ENCODE measurements at regions not wholly inside any gene's neighbourhood (a gene's known extent, or its start where the extent isn't known, plus 50 kb on each side); places are given as distances from the start of the nearest gene placed in this dataset.

DNA sequence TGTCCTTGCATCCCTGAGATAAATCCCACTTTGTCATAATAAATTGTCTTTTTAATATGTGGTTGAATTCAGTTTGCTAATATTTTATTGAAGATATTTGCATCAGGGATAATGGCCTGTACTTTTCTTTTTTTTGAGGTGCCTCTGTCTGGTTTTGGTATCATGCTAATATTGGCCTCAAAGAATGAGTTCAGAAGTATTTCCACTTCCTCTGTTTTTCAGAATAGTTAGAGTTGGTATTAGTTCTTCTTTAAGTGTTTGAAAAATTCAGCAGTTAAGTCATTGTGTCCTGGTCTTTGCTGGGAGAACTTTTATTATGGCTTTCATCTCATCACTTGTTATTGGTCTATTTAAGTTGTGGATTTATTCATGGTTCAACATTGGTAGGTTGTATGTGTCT is 464.1 kb upstream of the CRIM1 start:
- ATAC-seq = no peak
- Mint-ChIP-seq H3K27me3 (ENCODE audit: low read depth) (peaks cover 4% of the 10 kb centered on the region), H3K4me3 (no peak overlapping the region), H3K4me1 (ENCODE audit: low read depth) (peaks cover 10% of the 10 kb centered on the region), H3K36me3 (ENCODE audit: low read depth) (no peaks in the 10 kb centered on the region), H3K9me3 (ENCODE audit: insufficient read depth) (no peaks in the 10 kb centered on the region), H3K27ac (no peak overlapping the region)
- ChIA-PET POLR2A (no interaction called here), CTCF (interaction anchor here (1.0 kb wide), 1 partner anchor 15 kb away, joined by 3 read pairs; no protein-coding TSS in a partner anchor)
- DNase-seq = no peak

- no peak for DNase-seq
- H3K4me3 Mint-ChIP-seq = no peak overlapping the region
- ChIA-PET CTCF (no interaction called here), POLR2A (no interaction called here)
- peaks cover 7% of the 10 kb centered on the region for H3K4me1 Mint-ChIP-seq (ENCODE audit: low read depth)
- H3K27me3 Mint-ChIP-seq (ENCODE audit: low read depth) = peaks cover 6% of the 10 kb centered on the region
- no peaks in the 10 kb centered on the region for H3K9me3 Mint-ChIP-seq (ENCODE audit: insufficient read depth)
- H3K36me3 Mint-ChIP-seq (ENCODE audit: low read depth) = no peaks in the 10 kb centered on the region
- ATAC-seq = no peak
- H3K27ac Mint-ChIP-seq = no peak overlapping the region
Observed at GRCh38 chr2:35887146-35887545, 468.4 kb upstream of the CRIM1 start.

DNA sequence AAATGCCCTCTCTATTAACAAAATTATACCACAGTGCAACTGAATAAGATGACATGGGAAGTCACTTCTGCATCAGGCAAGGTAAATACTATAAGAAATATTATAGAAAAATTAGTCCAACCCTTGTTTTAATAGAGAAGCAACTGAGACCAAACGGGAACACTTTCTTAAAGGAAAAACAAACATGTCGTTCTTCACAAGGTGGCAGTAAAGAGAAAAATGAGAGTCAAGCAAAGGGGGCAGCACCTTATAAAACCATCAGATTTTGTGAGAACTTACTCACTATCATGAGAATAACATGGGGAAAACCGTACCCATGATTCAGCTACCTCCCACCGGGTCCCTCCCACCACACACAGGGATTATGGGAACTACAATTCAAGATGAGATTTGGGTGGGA is 481.7 kb upstream of the CRIM1 start:
- no peak overlapping the region for H3K27ac Mint-ChIP-seq
- ChIA-PET CTCF (no interaction called here), POLR2A (no interaction called here)
- H3K36me3 Mint-ChIP-seq (ENCODE audit: low read depth) = no peaks in the 10 kb centered on the region
- no peak overlapping the region for H3K4me3 Mint-ChIP-seq
- DNase-seq (no peak), ATAC-seq (no peak)
- H3K4me1 Mint-ChIP-seq (ENCODE audit: low read depth) = no peaks in the 10 kb centered on the region
- H3K27me3 Mint-ChIP-seq (ENCODE audit: low read depth) = peaks cover 3% of the 10 kb centered on the region
- no peaks in the 10 kb centered on the region for H3K9me3 Mint-ChIP-seq (ENCODE audit: insufficient read depth)

DNA sequence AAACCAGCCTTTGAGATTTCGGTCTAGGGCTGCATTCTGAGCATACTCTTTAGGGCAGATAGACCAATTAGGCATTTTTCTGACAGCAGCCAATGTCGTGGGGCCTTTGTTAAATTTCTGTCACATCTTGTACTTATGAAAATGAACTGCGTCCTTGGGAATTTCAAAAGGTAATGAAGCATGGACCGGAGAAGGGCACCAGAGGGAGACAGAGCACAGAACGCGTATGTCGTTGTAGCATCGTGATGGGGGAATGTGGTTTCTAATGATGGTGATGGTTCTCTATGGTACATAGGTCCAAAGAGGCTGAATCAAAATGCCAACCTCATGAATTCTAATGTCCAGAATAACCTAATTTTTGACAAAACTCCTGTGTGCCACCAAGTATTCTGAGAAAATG is 483.9 kb upstream of the CRIM1 start:
- no peaks in the 10 kb centered on the region for H3K36me3 Mint-ChIP-seq (ENCODE audit: low read depth)
- ATAC-seq (no peak), DNase-seq (no peak)
- no peak overlapping the region for H3K4me3 Mint-ChIP-seq
- H3K4me1 Mint-ChIP-seq (ENCODE audit: low read depth) = no peaks in the 10 kb centered on the region
- H3K27me3 Mint-ChIP-seq (ENCODE audit: low read depth) = peaks cover 7% of the 10 kb centered on the region
- no peak overlapping the region for H3K27ac Mint-ChIP-seq
- H3K9me3 Mint-ChIP-seq (ENCODE audit: insufficient read depth) = no peaks in the 10 kb centered on the region
- ChIA-PET CTCF (no interaction called here), POLR2A (no interaction called here)

GRCh38 chr2:35870713-35871112 is 484.9 kb upstream of the CRIM1 start:
- Mint-ChIP-seq H3K36me3 (ENCODE audit: low read depth) (no peaks in the 10 kb centered on the region), H3K27ac (no peak overlapping the region), H3K27me3 (ENCODE audit: low read depth) (peaks cover 7% of the 10 kb centered on the region), H3K9me3 (ENCODE audit: insufficient read depth) (no peaks in the 10 kb centered on the region), H3K4me3 (no peak overlapping the region), H3K4me1 (ENCODE audit: low read depth) (no peaks in the 10 kb centered on the region)
- DNase-seq (no peak), ATAC-seq (no peak)
- CTCF ChIA-PET = no interaction called here
- POLR2A ChIA-PET = no interaction called here

GRCh38 chr2:35864141-35864540 is 491.4 kb upstream of the CRIM1 start:
- Mint-ChIP-seq H3K4me3 (no peak overlapping the region), H3K27ac (no peak overlapping the region), H3K27me3 (ENCODE audit: low read depth) (peaks cover 5% of the 10 kb centered on the region), H3K9me3 (ENCODE audit: insufficient read depth) (no peaks in the 10 kb centered on the region), H3K4me1 (ENCODE audit: low read depth) (no peaks in the 10 kb centered on the region), H3K36me3 (ENCODE audit: low read depth) (no peaks in the 10 kb centered on the region)
- ChIA-PET CTCF (no interaction called here), POLR2A (no interaction called here)
- no peak for ATAC-seq
- no peak for DNase-seq

- ATAC-seq (no peak), DNase-seq (no peak)
- Mint-ChIP-seq H3K4me3 (no peak overlapping the region), H3K27me3 (ENCODE audit: low read depth) (no peaks in the 10 kb centered on the region), H3K36me3 (ENCODE audit: low read depth) (no peaks in the 10 kb centered on the region), H3K9me3 (ENCODE audit: insufficient read depth) (no peaks in the 10 kb centered on the region), H3K4me1 (ENCODE audit: low read depth) (no peaks in the 10 kb centered on the region), H3K27ac (no peak overlapping the region)
- ChIA-PET POLR2A (no interaction called here), CTCF (no interaction called here)
Observed at GRCh38 chr2:35858216-35858615, 497.4 kb upstream of the CRIM1 start.

DNA sequence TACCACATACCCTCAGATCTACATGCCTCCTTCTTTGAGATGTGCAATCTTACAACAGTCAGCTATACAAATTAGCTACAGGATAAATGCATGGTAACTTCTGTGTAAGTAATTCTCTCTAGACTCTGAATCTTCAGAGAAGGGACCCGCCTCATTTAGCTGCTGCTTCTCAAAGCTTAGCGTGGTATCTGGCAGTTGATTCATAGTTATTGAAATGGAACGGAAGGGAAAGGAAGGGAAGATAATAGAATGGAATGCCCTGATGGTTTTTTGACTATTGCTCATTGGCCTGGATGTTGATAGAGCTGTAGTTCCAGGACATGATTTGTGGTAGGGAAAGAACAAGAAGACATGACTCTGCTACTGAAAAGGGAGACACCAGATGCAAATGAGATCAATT is 498.1 kb upstream of the CRIM1 start:
- no peaks in the 10 kb centered on the region for H3K36me3 Mint-ChIP-seq (ENCODE audit: low read depth)
- DNase-seq (no peak), ATAC-seq (no peak)
- no peaks in the 10 kb centered on the region for H3K27me3 Mint-ChIP-seq (ENCODE audit: low read depth)
- no peaks in the 10 kb centered on the region for H3K9me3 Mint-ChIP-seq (ENCODE audit: insufficient read depth)
- ChIA-PET CTCF (no interaction called here), POLR2A (no interaction called here)
- no peak overlapping the region for H3K4me3 Mint-ChIP-seq
- H3K4me1 Mint-ChIP-seq (ENCODE audit: low read depth) = no peaks in the 10 kb centered on the region
- H3K27ac Mint-ChIP-seq = no peak overlapping the region

DNA sequence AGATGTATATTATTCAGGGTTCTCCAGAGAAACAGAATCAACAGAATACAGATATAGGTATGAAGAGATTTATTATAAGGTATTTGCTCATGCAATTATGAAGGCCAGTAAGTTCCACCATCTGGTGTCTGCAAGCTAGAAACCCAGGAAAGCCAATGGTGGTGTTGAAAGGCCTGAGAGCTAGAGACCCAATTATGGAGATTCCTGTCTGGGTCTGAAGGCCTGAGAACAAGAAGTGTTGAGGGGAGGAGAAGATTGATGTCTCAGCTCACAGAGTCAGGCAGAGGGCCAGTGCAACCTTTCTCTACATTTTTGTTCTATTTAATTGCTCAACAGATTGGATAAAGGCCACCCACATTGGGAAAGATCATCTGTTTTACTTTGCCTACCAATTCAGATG is 524.2 kb upstream of the CRIM1 start:
- H3K27ac Mint-ChIP-seq = no peak overlapping the region
- no peaks in the 10 kb centered on the region for H3K4me1 Mint-ChIP-seq (ENCODE audit: low read depth)
- ChIA-PET CTCF (no interaction called here), POLR2A (no interaction called here)
- H3K4me3 Mint-ChIP-seq = no peak overlapping the region
- DNase-seq (no peak), ATAC-seq (no peak)
- H3K9me3 Mint-ChIP-seq (ENCODE audit: insufficient read depth) = no peaks in the 10 kb centered on the region
- no peaks in the 10 kb centered on the region for H3K27me3 Mint-ChIP-seq (ENCODE audit: low read depth)
- H3K36me3 Mint-ChIP-seq (ENCODE audit: low read depth) = no peaks in the 10 kb centered on the region

- Mint-ChIP-seq H3K27me3 (ENCODE audit: low read depth) (no peaks in the 10 kb centered on the region), H3K9me3 (ENCODE audit: insufficient read depth) (no peaks in the 10 kb centered on the region), H3K4me1 (ENCODE audit: low read depth) (no peaks in the 10 kb centered on the region), H3K27ac (no peak overlapping the region), H3K4me3 (no peak overlapping the region), H3K36me3 (ENCODE audit: low read depth) (no peaks in the 10 kb centered on the region)
- POLR2A ChIA-PET = no interaction called here
- no peak for ATAC-seq
- no peak for DNase-seq
- CTCF ChIA-PET = no interaction called here
Observed at GRCh38 chr2:35830833-35831232, 524.7 kb upstream of the CRIM1 start.

DNA sequence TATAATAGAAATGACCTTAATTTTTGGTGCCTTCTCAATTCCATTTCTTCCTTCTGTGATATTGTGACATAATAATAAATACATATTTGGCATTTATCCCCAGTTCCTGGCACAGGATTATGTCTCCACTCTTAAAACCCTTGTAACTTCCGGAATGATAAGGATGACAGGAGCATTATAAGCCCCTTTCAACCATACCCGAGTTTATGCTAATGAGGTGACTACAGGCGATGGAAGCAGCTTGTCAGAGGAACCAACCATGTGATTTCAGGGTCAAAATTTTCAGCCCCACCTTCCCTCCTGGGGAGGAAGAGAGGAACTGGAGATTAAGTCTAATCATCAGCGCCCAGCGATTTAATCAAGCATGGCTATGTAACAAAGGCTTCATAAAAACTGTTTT is 528.5 kb upstream of the CRIM1 start:
- no peak for ATAC-seq
- no peak for DNase-seq
- H3K27me3 Mint-ChIP-seq (ENCODE audit: low read depth) = no peaks in the 10 kb centered on the region
- H3K27ac Mint-ChIP-seq = no peak overlapping the region
- CTCF ChIA-PET = no interaction called here
- H3K4me1 Mint-ChIP-seq (ENCODE audit: low read depth) = no peaks in the 10 kb centered on the region
- no peak overlapping the region for H3K4me3 Mint-ChIP-seq
- H3K36me3 Mint-ChIP-seq (ENCODE audit: low read depth) = no peaks in the 10 kb centered on the region
- POLR2A ChIA-PET = no interaction called here
- H3K9me3 Mint-ChIP-seq (ENCODE audit: insufficient read depth) = no peaks in the 10 kb centered on the region

DNA sequence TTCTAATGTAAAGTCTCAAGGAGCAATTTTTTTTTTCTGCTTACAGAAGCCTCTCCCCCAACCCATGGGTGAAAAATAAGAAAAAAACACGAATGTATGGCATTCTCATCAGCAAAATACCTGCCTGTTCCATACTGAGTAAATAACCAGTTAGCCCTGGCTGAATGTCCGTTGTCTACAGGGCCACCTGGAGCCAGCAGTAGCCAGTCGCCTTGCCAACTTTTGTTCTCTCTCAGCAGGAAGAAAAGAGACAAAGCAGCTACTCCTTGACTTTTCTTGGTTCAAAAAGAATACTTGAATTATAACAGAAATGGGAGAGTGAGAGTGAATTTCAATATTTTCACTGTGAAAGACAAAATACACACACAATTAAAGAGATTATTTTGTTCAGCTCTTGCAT is 532.9 kb upstream of the CRIM1 start:
- Mint-ChIP-seq H3K27ac (no peak overlapping the region), H3K27me3 (ENCODE audit: low read depth) (peaks cover 3% of the 10 kb centered on the region), H3K36me3 (ENCODE audit: low read depth) (no peaks in the 10 kb centered on the region), H3K9me3 (ENCODE audit: insufficient read depth) (no peaks in the 10 kb centered on the region), H3K4me3 (no peak overlapping the region), H3K4me1 (ENCODE audit: low read depth) (no peaks in the 10 kb centered on the region)
- DNase-seq (no peak), ATAC-seq (no peak)
- ChIA-PET POLR2A (no interaction called here), CTCF (no interaction called here)

DNA sequence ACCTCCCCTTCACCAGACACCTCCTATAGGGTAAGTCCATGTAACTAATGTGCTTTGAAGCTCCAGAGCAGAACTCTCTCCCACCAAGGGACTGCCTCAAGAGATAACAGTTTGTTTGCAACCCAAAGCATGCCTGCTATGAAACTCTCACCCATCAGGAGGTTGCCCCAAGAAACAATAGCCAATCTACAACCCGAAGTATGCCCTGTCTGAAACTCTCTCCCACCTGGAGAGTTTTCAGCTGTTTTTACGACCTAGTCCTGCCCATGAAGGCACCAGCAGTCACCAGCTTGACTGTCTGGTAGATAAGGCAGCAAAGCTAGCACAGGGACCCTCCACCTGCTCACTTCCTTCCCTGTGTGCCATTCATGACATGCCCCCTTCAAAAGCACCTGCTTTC is 533.9 kb upstream of the CRIM1 start:
- no peak overlapping the region for H3K4me3 Mint-ChIP-seq
- no peaks in the 10 kb centered on the region for H3K36me3 Mint-ChIP-seq (ENCODE audit: low read depth)
- H3K27me3 Mint-ChIP-seq (ENCODE audit: low read depth) = peaks cover 3% of the 10 kb centered on the region
- CTCF ChIA-PET = no interaction called here
- H3K27ac Mint-ChIP-seq = no peak overlapping the region
- no peaks in the 10 kb centered on the region for H3K9me3 Mint-ChIP-seq (ENCODE audit: insufficient read depth)
- ATAC-seq = no peak
- no peak for DNase-seq
- H3K4me1 Mint-ChIP-seq (ENCODE audit: low read depth) = no peaks in the 10 kb centered on the region
- POLR2A ChIA-PET = no interaction called here

DNA sequence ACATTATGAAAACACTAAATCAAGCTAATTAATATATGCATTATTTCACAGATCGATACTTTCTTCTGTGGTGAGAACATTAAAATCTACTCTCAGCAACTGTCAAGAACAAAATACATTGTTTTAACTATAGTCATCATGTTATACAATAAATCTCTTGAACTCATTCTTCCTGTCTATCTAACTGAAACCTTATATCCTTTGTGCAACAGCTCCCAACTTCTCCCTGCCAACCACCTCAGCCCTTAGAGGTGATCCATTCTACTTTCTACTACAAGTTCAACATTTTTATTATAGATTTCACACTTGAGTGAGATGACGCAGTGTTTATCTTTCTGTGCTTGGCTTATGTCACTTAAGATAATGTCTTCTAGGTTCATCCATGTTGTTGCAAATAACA is 535.2 kb upstream of the CRIM1 start:
- H3K9me3 Mint-ChIP-seq (ENCODE audit: insufficient read depth) = no peaks in the 10 kb centered on the region
- CTCF ChIA-PET = no interaction called here

More for the DNA sequence above, 535.2 kb upstream of the CRIM1 start:
- DNase-seq = no peak
- no peak overlapping the region for H3K4me3 Mint-ChIP-seq
- H3K36me3 Mint-ChIP-seq (ENCODE audit: low read depth) = no peaks in the 10 kb centered on the region
- peaks cover 3% of the 10 kb centered on the region for H3K27me3 Mint-ChIP-seq (ENCODE audit: low read depth)
- ATAC-seq = no peak
- no peaks in the 10 kb centered on the region for H3K4me1 Mint-ChIP-seq (ENCODE audit: low read depth)
- POLR2A ChIA-PET = no interaction called here
- H3K27ac Mint-ChIP-seq = no peak overlapping the region

Data from activated CD8-positive, alpha-beta T cell treated with anti-CD3 and anti-CD28 coated beads, Interleukin-2, amount 10 ng/mL, durations not matched to agents 7 days and 5 days (primary cell).